ENCODE measurements at regions not wholly inside any gene's neighbourhood (a gene's known extent, or its start where the extent isn't known, plus 50 kb on each side); places are given as distances from the start of the nearest gene placed in this dataset.

DNA sequence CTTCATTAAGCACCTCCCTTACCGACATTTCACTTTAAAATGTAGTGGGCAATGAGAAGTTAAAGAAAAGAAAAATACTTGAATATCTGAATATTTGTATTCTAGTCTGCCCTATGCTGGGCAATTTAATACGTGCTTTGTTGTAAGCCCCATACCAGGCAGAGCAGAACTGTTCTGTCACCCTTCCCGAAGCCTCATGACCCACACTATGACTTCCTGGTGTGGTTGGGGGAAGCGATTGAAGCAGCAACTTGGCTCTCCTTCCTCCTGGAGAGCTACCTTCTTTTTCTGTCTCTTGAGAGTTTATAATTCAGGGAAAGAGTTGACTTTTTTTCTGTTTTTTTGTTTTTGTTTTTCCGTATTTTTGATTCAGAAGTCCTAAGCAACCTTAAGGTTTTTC lies 243.7 kb downstream of the INHBA start (continued):
- TF ChIP-seq, protein P1, sequence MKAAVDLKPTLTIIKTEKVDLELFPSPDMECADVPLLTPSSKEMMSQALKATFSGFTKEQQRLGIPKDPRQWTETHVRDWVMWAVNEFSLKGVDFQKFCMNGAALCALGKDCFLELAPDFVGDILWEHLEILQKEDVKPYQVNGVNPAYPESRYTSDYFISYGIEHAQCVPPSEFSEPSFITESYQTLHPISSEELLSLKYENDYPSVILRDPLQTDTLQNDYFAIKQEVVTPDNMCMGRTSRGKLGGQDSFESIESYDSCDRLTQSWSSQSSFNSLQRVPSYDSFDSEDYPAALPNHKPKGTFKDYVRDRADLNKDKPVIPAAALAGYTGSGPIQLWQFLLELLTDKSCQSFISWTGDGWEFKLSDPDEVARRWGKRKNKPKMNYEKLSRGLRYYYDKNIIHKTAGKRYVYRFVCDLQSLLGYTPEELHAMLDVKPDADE (IDR thresholded peaks at IDR 0.05): no peak
- no peak for TF ChIP-seq CREB1 (CRISPR knock-in tag; IDR thresholded peaks at IDR 0.05; ENCODE audit: low read depth)
- no peak for TF ChIP-seq POLR2AphosphoS5 (IDR thresholded peaks at IDR 0.05; ENCODE audit: low read depth)
- no peak for TF ChIP-seq EZH2 (IDR thresholded peaks at IDR 0.05; ENCODE audit: low read depth, unreplicated experiment)
- TF ChIP-seq STAT1 (IDR thresholded peaks at IDR 0.05; ENCODE audit: unreplicated experiment): no peak

DNA sequence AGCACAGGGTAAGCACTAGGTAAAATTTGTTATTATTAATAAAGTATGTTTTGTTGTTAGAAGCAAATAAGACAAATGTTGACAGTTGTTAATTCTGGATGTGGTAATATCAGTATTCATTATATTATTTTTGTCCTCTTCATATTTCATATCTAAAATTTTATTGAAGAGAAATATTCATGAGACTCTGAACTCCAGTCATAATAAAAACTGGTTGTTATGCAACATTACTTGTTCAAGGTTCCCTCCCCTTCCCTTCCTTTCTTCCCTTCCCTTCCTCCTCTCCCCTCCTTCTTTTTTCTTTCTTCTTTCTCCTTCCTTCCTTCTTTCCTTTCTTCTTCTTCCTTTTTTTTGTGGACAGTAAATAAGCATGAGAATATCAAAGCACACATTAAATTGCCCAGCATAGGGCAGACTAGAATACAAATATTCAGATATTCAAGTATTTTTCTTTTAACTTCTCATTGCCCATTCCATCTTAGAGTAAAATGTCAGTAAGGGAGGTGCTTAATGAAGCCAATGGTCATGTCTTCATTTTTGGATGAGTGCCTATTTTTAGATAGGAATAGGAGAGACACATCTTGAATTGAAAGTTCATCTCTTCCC lies 245.0 kb downstream of the INHBA start:
- H3F3A ChIP-seq (replicated peaks; ENCODE audit: low read depth): no peaks in the 10 kb centered on the region
- H3K27ac Mint-ChIP-seq: no peak overlapping the region
- H3K27ac ChIP-seq (ENCODE audit: low read depth): no peak overlapping the region
- H4K20me1 ChIP-seq (replicated peaks; ENCODE audit: insufficient read depth): no peaks in the 10 kb centered on the region
- ATAC-seq (no peak), DNase-seq (ENCODE audit: low spot score) (no peak)
- peaks cover 15% of the 10 kb centered on the region for H3K9me2 ChIP-seq (ENCODE audit: insufficient read depth)
- no peaks in the 10 kb centered on the region for H3K36me3 Mint-ChIP-seq (ENCODE audit: low read depth)
- no peaks in the 10 kb centered on the region for H3K79me2 ChIP-seq (replicated peaks; ENCODE audit: insufficient read depth)
- no peaks in the 10 kb centered on the region; the same call in 2 of the 3 replicates for H3K4me1 Mint-ChIP-seq
- H3K4me3 Mint-ChIP-seq: no peak overlapping the region
- H3K4me3 ChIP-seq: no peak overlapping the region
- TF ChIP-seq ZNF331 (CRISPR knock-in tag; IDR thresholded peaks at IDR 0.05; ENCODE audit: low read depth): no peak
- no peak for TF ChIP-seq EZH2phosphoT487 (IDR thresholded peaks at IDR 0.05; ENCODE audit: unreplicated experiment)
- TF ChIP-seq EZH2 (IDR thresholded peaks at IDR 0.05; ENCODE audit: low read depth, unreplicated experiment): no peak
- TF ChIP-seq STAT1 (IDR thresholded peaks at IDR 0.05; ENCODE audit: unreplicated experiment): no peak
- TF ChIP-seq CREB1 (CRISPR knock-in tag; IDR thresholded peaks at IDR 0.05; ENCODE audit: low read depth): no peak
- no peak for TF ChIP-seq ZNF114 (CRISPR knock-in tag; IDR thresholded peaks at IDR 0.05)
- TF ChIP-seq NANOG (IDR thresholded peaks at IDR 0.05; ENCODE audit: borderline replicate concordance): no peak
- H3K9me3 Mint-ChIP-seq: no peaks in the 10 kb centered on the region
- no peaks in the 10 kb centered on the region for H3K27me3 Mint-ChIP-seq (ENCODE audit: insufficient read depth, low read depth, poor library complexity)
- H3K4me2 ChIP-seq: no peak overlapping the region
- H3K36me3 ChIP-seq (ENCODE audit: insufficient read depth): no peaks in the 10 kb centered on the region
- H2AFZ ChIP-seq: no peak overlapping the region
- H3K4me1 ChIP-seq (ENCODE audit: insufficient read depth): no peaks in the 10 kb centered on the region
- no peaks in the 10 kb centered on the region for H3K27me3 ChIP-seq (ENCODE audit: insufficient read depth)

DNA sequence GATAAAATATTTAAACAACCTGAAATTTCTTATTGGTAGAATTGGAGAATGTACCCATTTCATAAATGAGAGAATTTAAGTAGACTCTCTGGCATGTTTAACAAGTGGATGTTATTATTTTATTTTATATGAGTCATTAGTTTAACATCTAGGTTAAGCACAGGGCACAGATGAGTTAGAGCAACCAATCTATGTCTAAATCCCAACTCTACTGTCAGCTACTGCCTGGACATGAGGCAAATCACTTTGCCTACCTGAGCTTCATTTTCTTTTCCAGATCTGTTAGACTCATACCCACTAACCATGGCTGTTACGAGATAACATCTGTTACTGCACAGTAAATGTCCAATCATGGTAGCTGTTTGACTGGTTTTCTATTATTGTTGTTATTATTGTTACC lies 251.1 kb downstream of the INHBA start:
- H3K4me1 ChIP-seq (ENCODE audit: insufficient read depth): no peaks in the 10 kb centered on the region
- no peak overlapping the region for H3K4me2 ChIP-seq
- Mint-ChIP-seq H3K4me1 (peaks cover 3% of the 10 kb centered on the region; the same call in 2 of the 3 replicates), H3K36me3 (ENCODE audit: low read depth) (no peaks in the 10 kb centered on the region), H3K27ac (no peak overlapping the region), H3K4me3 (no peak overlapping the region), H3K27me3 (ENCODE audit: insufficient read depth, low read depth, poor library complexity) (peaks cover 2% of the 10 kb centered on the region), H3K9me3 (no peaks in the 10 kb centered on the region)
- no peaks in the 10 kb centered on the region for H3F3A ChIP-seq (replicated peaks; ENCODE audit: low read depth)
- TF ChIP-seq, protein P1 (IDR thresholded peaks at IDR 0.05): no peak
- TF ChIP-seq JUNB (IDR thresholded peaks at IDR 0.05; ENCODE audit: unreplicated experiment): no peak
- TF ChIP-seq, protein P2, sequence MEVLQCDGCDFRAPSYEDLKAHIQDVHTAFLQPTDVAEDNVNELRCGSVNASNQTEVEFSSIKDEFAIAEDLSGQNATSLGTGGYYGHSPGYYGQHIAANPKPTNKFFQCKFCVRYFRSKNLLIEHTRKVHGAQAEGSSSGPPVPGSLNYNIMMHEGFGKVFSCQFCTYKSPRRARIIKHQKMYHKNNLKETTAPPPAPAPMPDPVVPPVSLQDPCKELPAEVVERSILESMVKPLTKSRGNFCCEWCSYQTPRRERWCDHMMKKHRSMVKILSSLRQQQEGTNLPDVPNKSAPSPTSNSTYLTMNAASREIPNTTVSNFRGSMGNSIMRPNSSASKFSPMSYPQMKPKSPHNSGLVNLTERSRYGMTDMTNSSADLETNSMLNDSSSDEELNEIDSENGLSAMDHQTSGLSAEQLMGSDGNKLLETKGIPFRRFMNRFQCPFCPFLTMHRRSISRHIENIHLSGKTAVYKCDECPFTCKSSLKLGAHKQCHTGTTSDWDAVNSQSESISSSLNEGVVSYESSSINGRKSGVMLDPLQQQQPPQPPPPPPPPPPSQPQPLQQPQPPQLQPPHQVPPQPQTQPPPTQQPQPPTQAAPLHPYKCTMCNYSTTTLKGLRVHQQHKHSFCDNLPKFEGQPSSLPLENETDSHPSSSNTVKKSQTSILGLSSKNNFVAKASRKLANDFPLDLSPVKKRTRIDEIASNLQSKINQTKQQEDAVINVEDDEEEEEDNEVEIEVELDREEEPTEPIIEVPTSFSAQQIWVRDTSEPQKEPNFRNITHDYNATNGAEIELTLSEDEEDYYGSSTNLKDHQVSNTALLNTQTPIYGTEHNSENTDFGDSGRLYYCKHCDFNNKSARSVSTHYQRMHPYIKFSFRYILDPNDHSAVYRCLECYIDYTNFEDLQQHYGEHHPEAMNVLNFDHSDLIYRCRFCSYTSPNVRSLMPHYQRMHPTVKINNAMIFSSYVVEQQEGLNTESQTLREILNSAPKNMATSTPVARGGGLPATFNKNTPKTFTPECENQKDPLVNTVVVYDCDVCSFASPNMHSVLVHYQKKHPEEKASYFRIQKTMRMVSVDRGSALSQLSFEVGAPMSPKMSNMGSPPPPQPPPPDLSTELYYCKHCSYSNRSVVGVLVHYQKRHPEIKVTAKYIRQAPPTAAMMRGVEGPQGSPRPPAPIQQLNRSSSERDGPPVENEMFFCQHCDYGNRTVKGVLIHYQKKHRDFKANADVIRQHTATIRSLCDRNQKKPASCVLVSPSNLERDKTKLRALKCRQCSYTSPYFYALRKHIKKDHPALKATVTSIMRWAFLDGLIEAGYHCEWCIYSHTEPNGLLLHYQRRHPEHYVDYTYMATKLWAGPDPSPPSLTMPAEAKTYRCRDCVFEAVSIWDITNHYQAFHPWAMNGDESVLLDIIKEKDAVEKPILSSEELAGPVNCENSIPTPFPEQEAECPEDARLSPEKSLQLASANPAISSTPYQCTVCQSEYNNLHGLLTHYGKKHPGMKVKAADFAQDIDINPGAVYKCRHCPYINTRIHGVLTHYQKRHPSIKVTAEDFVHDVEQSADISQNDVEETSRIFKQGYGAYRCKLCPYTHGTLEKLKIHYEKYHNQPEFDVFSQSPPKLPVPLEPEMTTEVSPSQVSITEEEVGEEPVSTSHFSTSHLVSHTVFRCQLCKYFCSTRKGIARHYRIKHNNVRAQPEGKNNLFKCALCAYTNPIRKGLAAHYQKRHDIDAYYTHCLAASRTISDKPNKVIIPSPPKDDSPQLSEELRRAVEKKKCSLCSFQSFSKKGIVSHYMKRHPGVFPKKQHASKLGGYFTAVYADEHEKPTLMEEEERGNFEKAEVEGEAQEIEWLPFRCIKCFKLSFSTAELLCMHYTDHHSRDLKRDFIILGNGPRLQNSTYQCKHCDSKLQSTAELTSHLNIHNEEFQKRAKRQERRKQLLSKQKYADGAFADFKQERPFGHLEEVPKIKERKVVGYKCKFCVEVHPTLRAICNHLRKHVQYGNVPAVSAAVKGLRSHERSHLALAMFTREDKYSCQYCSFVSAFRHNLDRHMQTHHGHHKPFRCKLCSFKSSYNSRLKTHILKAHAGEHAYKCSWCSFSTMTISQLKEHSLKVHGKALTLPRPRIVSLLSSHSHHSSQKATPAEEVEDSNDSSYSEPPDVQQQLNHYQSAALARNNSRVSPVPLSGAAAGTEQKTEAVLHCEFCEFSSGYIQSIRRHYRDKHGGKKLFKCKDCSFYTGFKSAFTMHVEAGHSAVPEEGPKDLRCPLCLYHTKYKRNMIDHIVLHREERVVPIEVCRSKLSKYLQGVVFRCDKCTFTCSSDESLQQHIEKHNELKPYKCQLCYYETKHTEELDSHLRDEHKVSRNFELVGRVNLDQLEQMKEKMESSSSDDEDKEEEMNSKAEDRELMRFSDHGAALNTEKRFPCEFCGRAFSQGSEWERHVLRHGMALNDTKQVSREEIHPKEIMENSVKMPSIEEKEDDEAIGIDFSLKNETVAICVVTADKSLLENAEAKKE (CRISPR knock-in tag; IDR thresholded peaks at IDR 0.05): no peak
- H3K79me2 ChIP-seq (replicated peaks; ENCODE audit: insufficient read depth): no peaks in the 10 kb centered on the region
- no peak overlapping the region for H2AFZ ChIP-seq
- H3K27ac ChIP-seq (ENCODE audit: low read depth): no peak overlapping the region
- ATAC-seq (no peak), DNase-seq (ENCODE audit: low spot score) (no peak)
- no peak overlapping the region for H3K4me3 ChIP-seq
- no peaks in the 10 kb centered on the region for H3K36me3 ChIP-seq (ENCODE audit: insufficient read depth)
- no peaks in the 10 kb centered on the region for H4K20me1 ChIP-seq (replicated peaks; ENCODE audit: insufficient read depth)
- H3K9me2 ChIP-seq (ENCODE audit: insufficient read depth): 0 out of 2 replicates have a peak, but pooled peaks cover 5% of the 10 kb centered on the region
- H3K27me3 ChIP-seq (ENCODE audit: insufficient read depth): no peaks in the 10 kb centered on the region

Measured in GM23338 (cell line).